HG03025 (cell line): ENCODE measurements at regions not wholly inside any gene's neighbourhood (a gene's known extent, or its start where the extent isn't known, plus 50 kb on each side); places are given as distances from the start of the nearest gene placed in this dataset.
"Not testable (repeated sequence)": the region's sequence is repeated elsewhere in the genome, so short reads cannot be mapped to it uniquely, and the experiment has no call there.

ENCODE experiments used
- ATAC-seq: cut with Tn5 transposase; IDR thresholded peaks from one replicate; pipeline ENCODE4 v1.9.1; 2021; ENCODE audit warnings: mild to moderate bottlenecking, moderate library complexity; ENCODE audit not compliant: unreplicated experiment, low FRiP score

DNA sequence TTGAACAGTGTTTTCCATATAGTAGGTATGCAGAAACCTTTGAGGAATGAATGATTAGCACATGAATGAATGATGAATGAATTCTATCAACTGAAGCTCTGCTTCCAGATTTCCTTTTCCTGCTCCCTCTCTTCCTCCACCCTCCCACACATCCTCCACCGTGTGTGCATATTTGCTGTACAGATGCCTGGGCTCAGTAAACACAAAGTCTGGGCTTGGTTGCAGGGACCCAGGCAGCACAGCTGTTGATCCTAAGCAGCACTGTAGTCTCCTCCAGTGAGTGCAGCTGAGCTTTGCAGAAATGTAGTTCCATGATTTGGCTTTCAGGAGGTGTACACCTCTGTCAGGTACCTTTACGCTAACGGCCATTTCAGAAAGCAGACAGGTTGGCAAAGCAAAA, 611.7 kb downstream of the NUF2 start:
- ATAC-seq, result no peak

- no peak for ATAC-seq
Observed at GRCh38 chr1:163935738-163936374, 614.1 kb downstream of the NUF2 start.

GRCh38 chr1:163959622-163960021, 599.4 kb upstream of the PBX1 start:
- ATAC-seq, result no peak

DNA sequence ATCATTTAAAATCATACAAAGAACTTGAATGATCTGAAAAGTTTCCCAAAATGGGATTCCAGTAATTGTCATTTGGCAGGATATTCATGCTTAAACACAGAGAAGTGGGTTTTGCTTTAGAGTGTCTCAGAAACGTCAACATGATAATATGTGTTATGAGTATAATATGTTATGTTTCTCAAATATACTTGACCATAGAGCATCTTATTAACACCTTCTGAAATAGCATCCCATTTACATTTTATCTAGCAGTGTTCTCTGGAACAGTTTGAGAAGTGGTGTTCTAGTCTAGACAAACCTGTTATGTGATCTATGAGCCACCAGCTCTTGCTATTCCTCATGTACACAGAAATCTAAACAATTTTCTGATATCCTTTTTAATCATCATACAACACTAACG, 588.8 kb upstream of the PBX1 start:
- no peak for ATAC-seq

GRCh38 chr1:163970699-163971098, 588.3 kb upstream of the PBX1 start:
- no peak for ATAC-seq

- no peak for ATAC-seq
Observed at GRCh38 chr1:163973586-163973985, 585.4 kb upstream of the PBX1 start.

- no peak for ATAC-seq
Observed at GRCh38 chr1:163974120-163974519, 584.9 kb upstream of the PBX1 start.

- no peak for ATAC-seq
Observed at GRCh38 chr1:163980394-163980793, 578.6 kb upstream of the PBX1 start.

DNA sequence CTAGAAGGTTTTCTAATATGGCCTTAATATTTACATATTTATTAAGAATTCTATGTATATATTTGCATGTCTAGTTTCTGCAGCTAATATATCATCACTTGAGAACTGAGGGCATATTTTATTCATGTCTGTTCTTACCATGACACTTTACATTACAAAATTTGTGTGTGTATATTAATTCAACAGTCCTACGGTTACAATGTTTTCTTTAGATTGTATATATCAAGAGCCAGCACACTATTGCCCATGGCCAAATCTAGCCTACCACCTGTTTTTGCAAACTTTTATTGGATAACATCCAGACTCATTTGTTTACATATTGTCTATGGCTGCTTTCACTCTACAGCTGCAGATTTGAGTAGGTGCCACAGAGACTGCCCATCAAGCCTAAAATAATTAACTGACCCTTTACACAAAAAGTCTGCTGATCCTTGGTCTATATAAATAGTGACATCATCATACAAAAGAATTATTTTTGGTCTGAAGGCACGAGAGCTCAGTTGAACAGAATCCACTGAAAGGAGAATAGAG, 577.4 kb upstream of the PBX1 start:
- ATAC-seq, result no peak

DNA sequence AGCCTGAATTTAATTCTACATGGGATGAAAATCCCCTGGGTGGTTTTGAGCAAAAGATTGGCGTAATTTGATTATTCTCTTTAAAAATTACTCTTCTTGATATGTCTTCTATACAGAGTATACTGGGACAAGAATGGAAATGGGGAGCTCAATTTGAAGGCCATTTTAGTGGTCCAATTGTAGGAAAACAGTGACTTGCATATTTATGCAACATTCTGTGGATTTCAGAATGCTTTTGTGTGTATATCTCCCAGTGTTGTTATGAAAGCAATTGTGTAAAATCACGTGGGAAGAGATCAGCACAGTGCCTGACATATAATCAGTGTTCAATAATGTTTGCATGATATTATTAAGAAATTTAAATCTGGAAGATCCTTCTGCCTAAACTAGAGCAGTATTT, 575.9 kb upstream of the PBX1 start:
- no peak for ATAC-seq

DNA sequence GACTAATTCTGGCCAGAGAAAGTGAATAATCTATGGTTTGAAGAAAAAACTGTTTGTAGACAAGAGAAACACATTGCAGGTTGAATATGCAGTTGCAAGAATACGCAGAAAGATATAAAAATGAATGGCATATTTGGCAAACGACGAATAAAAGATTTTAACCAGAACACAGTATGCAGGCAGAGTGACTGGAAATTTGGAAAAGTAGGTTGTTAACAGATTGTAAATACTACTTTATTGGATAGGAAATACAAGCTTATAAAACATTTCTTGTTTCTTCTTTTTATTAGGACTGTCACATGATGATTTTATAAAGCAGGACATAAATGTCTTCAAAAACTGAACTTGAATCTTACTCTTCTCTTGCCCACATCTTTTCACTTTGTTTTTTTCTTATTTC, 573.3 kb upstream of the PBX1 start:
- no peak for ATAC-seq

DNA sequence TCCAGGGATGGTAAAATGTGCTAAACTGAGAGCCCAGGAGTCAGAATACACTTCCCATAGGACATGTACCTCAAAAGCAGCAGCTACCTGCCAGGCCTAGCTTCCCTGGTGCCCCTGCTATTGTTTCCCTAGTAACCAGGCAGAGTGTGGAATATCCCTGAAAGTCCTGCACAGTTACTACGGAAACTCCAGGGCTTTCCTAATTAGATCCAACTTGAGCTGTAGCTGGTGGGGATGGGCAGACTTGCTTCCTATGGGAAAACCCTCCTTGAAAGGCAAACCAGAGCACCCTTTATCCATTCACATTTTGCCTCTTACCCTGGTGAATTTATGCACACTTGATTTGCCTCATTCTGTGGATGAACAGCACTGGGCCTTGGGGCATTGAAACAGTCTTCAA, 559.9 kb upstream of the PBX1 start:
- no peak for ATAC-seq

DNA sequence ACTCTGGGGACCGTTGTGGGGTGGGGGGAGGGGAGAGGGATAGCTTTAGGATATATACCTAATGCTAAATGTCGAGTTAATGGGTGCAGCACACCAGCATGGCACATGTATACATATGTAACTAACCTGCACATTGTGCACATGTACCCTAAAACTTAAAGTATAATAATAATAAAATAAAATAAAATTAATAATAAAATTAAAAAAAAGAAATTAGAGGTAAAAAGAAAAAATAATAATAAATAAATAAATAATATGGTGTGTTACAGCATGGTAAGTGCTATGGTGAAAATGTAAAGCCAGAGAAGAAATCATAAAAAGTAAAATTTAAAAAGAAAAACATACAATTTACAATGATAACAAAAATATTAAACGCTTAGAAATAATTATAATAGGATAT, 552.8 kb upstream of the PBX1 start:
- ATAC-seq, result not testable (repeated sequence)

GRCh38 chr1:164006621-164007020, 552.4 kb upstream of the PBX1 start:
- no peak for ATAC-seq

GRCh38 chr1:164017239-164017638, 541.7 kb upstream of the PBX1 start:
- ATAC-seq, result no peak

- ATAC-seq, result no peak
Observed at GRCh38 chr1:164020391-164020790, 538.6 kb upstream of the PBX1 start.

- no peak for ATAC-seq
Observed at GRCh38 chr1:164021813-164022212, 537.2 kb upstream of the PBX1 start.

DNA sequence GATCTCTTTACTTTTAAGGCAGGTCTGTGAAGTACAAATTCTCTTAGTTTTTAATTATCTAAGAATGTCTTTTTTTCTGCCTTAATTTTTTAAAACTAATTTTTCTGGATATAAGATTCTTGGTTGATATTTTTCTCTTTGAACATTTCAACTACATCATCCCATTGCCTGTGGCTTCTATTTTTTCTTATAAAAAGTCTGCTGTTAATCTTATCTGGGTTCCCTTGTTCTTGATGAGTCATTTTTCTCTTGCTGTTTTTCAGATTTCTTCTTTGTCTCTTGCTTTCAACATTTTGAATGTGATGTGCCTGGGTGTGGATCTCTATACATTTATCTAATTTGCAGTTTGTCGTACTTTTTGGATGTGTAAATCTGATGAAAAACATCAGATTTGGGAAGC, 525.2 kb upstream of the PBX1 start:
- ATAC-seq, result no peak

DNA sequence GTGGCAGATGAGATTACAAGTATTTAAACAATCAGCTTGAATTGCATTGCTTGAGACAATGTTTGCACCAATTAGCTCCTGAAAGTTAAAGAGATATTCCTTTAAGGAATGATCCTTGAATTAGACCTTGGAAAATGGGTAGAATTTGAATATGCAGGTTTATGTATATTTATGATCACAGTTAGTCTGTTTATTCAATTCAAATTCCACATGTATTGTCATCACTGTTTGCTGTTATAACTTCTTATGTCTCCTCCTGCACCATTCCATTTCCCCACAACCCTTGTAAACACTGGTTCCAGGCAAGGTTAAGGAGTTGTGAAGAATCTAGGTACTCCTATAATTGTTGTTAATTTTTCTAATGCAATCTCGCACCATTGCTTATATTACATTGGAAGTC, 518.2 kb upstream of the PBX1 start:
- no peak for ATAC-seq

GRCh38 chr1:164051782-164052181, 507.2 kb upstream of the PBX1 start:
- no peak for ATAC-seq

DNA sequence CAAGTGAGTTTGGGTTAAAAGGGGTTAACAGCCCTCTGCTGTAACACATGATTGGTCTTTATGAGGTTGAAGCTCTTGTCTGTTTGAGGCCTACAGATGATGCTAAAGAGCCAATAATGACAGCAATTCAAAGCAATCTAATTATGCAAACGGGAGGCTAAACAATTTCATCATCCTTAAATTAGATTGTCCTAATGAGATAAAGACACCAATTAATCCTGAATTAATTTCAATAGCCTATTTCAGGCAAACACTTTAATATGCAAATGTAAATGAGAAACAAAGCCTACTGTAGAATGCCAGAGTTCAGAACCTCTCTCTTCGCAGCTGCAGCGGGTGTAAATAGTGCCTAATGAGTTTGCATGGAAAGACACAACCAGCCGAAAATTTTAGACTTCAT, 504.7 kb upstream of the PBX1 start:
- ATAC-seq, result no peak

DNA sequence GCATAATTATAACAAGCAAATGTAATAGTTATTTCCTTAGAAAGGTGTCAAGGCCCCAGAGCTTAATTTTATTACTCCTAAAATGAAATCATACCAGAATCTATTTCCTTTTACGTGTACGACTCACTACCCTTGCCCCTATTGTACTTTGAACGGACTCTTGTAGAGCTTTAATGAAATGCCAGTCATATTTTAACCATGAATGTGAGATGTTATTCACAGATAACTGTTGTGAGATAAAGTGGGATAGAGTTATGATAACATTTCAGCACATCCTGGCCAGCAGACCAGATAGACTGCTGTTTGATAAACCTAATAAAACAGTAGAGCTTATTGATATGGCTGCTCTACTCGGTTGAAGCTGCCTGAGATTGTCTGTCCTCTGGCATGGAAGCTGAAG, 500.8 kb upstream of the PBX1 start:
- no peak for ATAC-seq

DNA sequence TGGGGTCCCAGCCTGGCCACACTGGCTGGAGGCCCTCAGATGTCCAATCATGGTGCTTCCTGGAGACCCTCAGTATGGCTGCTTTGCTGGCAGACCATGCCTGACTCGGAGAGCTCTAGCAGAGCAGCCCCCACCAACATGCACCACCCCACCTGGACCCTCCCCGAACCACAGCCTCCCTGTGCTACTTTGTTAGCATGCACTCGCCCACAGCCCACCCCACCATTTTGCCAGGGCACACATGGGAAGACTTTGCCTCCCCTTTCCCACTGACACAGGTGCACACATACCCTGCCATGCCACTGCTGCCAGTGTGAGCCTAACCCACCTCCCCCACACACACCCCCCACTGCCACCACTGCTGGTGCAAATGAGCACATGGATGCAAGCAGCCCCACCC, 497.5 kb upstream of the PBX1 start:
- ATAC-seq, result no peak
